Astrocyte (in vitro differentiated cells and primary cell): ENCODE measurements at regions not wholly inside any gene's neighbourhood (a gene's known extent, or its start where the extent isn't known, plus 50 kb on each side); places are given as distances from the start of the nearest gene placed in this dataset.
A peak's percentile ranks its signal among the peaks of the same experiment; 100 is the strongest.

Source experiments
- DNase-seq: peaks from one replicate; pipeline ENCODE4 v3.0.0-alpha.2; 2010; ENCODE audit warnings: low read depth
- FAIRE-seq: peaks from 2 replicates; lab custom pipeline; 2011; peaks lifted over from hg19 to GRCh38; lab: Jason Lieb, UNC
- H2AFZ ChIP-seq: 2 replicates; pipeline ENCODE4 v1.6.0; 2012; ENCODE audit warnings: low read depth, low read length, inconsistent platforms
- H3K27ac ChIP-seq: 2 replicates; pipeline ENCODE4 v1.5.1; 2011; ENCODE audit warnings: low read depth, low read length, inconsistent platforms
- H3K27me3 ChIP-seq: 2 replicates; pipeline ENCODE4 v1.6.0; 2011; ENCODE audit warnings: low read length, inconsistent platforms; ENCODE audit not compliant: insufficient read depth
- H3K36me3 ChIP-seq: 2 replicates; pipeline ENCODE4 v1.5.1; 2011; ENCODE audit warnings: low read length, inconsistent platforms; ENCODE audit not compliant: insufficient read depth
- H3K4me1 ChIP-seq: 2 replicates; pipeline ENCODE4 v1.5.1; 2011; ENCODE audit warnings: low read length, inconsistent platforms; ENCODE audit not compliant: insufficient read depth
- H3K4me2 ChIP-seq: 2 replicates; pipeline ENCODE4 v1.6.0; 2012; ENCODE audit warnings: low read length, inconsistent platforms
- H3K4me3 ChIP-seq: 2 replicates; pipeline ENCODE4 v1.5.1; 2011; ENCODE audit warnings: low read depth, mild to moderate bottlenecking, low read length, inconsistent platforms; ENCODE audit not compliant: insufficient read depth
- H3K79me2 ChIP-seq: 2 replicates; pipeline ENCODE4 v1.6.0; 2012; ENCODE audit warnings: mild to moderate bottlenecking, low read length, inconsistent platforms; ENCODE audit not compliant: insufficient read depth
- H3K9ac ChIP-seq: 2 replicates; pipeline ENCODE4 v1.6.0; 2012; ENCODE audit warnings: mild to moderate bottlenecking, low read length, inconsistent platforms
- H3K9me3 ChIP-seq: 2 replicates; pipeline ENCODE4 v1.5.1; 2012; ENCODE audit warnings: low read depth, mild to moderate bottlenecking, low read length, inconsistent platforms; ENCODE audit not compliant: insufficient read depth
- H4K20me1 ChIP-seq: 2 replicates; pipeline ENCODE4 v1.6.0; 2012; ENCODE audit warnings: low read length, inconsistent platforms; ENCODE audit not compliant: insufficient read depth
- H3K27ac Mint-ChIP-seq: one replicate; pipeline ENCODE4 v1.8.0; 2021; ENCODE audit warnings: mild to moderate bottlenecking, mixed read lengths; ENCODE audit not compliant: unreplicated experiment
- H3K27me3 Mint-ChIP-seq: one replicate; pipeline ENCODE4 v1.8.0; 2021; ENCODE audit warnings: low read depth, mixed read lengths; ENCODE audit not compliant: unreplicated experiment
- H3K36me3 Mint-ChIP-seq: one replicate; pipeline ENCODE4 v1.8.0; 2021; ENCODE audit warnings: low read depth, mixed read lengths; ENCODE audit not compliant: unreplicated experiment
- H3K4me1 Mint-ChIP-seq: one replicate; pipeline ENCODE4 v1.8.0; 2021; ENCODE audit warnings: low read depth, mixed read lengths; ENCODE audit not compliant: unreplicated experiment
- H3K4me3 Mint-ChIP-seq: one replicate; pipeline ENCODE4 v1.8.0; 2021; ENCODE audit warnings: mild to moderate bottlenecking, moderate library complexity, mixed read lengths; ENCODE audit not compliant: unreplicated experiment
- H3K9me3 Mint-ChIP-seq: one replicate; pipeline ENCODE4 v1.8.0; 2021; ENCODE audit warnings: mild to moderate bottlenecking, mixed read lengths; ENCODE audit not compliant: unreplicated experiment
- CTCF ChIP-seq: IDR thresholded peaks from 2 replicates; pipeline ENCODE4 v1.5.1; 2011; ENCODE audit warnings: low read depth, mild to moderate bottlenecking, inconsistent platforms, low read length, moderate library complexity; ENCODE audit not compliant: insufficient read depth
- EZH2 ChIP-seq: IDR thresholded peaks from 2 replicates; pipeline ENCODE4 v1.6.1; 2012; ENCODE audit warnings: mild to moderate bottlenecking, low read length, inconsistent platforms; ENCODE audit not compliant: insufficient read depth

GRCh38 chr2:82823892-82824291, 1635.2 kb downstream of the SUCLG1 start:
- H2AFZ ChIP-seq: no peak overlapping the region
- no peak overlapping the region for H3K27ac Mint-ChIP-seq

GRCh38 chr2:82819951-82820350, 1639.1 kb downstream of the SUCLG1 start:
- no peak overlapping the region for H3K4me3 Mint-ChIP-seq
- no peaks in the 10 kb centered on the region for H3K4me1 Mint-ChIP-seq
- H3K27ac ChIP-seq: no peak overlapping the region
- H3K9me3 Mint-ChIP-seq: no peaks in the 10 kb centered on the region
- H3K9me3 ChIP-seq: no peaks in the 10 kb centered on the region
- H3K4me1 ChIP-seq: no peaks in the 10 kb centered on the region
- H3K27me3 ChIP-seq: no peaks in the 10 kb centered on the region
- DNase-seq: peak; percentile 68
- no peaks in the 10 kb centered on the region for H4K20me1 ChIP-seq
- no peaks in the 10 kb centered on the region for H3K79me2 ChIP-seq
- no peak overlapping the region for H3K9ac ChIP-seq
- FAIRE-seq: no peak
- no peak overlapping the region for H2AFZ ChIP-seq
- H3K27ac Mint-ChIP-seq: no peak overlapping the region
- TF ChIP-seq CTCF: no peak
- TF ChIP-seq EZH2: no peak
- no peaks in the 10 kb centered on the region for H3K36me3 Mint-ChIP-seq
- H3K36me3 ChIP-seq: no peaks in the 10 kb centered on the region
- no peak overlapping the region for H3K4me3 ChIP-seq
- no peak overlapping the region for H3K4me2 ChIP-seq
- H3K27me3 Mint-ChIP-seq: no peaks in the 10 kb centered on the region

More at GRCh38 chr2:82823892-82824291, 1635.2 kb downstream of the SUCLG1 start:
- Mint-ChIP-seq H3K27me3 (no peaks in the 10 kb centered on the region), H3K36me3 (no peaks in the 10 kb centered on the region), H3K4me3 (no peak overlapping the region), H3K4me1 (no peaks in the 10 kb centered on the region), H3K9me3 (no peaks in the 10 kb centered on the region)
- no peaks in the 10 kb centered on the region for H3K27me3 ChIP-seq
- FAIRE-seq (no peak), DNase-seq (no peak)
- H3K4me2 ChIP-seq: no peak overlapping the region
- H4K20me1 ChIP-seq: no peaks in the 10 kb centered on the region
- no peaks in the 10 kb centered on the region for H3K79me2 ChIP-seq
- H3K27ac ChIP-seq: no peak overlapping the region
- no peaks in the 10 kb centered on the region for H3K36me3 ChIP-seq
- H3K4me1 ChIP-seq: no peaks in the 10 kb centered on the region
- no peak for TF ChIP-seq EZH2
- TF ChIP-seq CTCF: no peak
- H3K4me3 ChIP-seq: no peak overlapping the region
- H3K9me3 ChIP-seq: no peaks in the 10 kb centered on the region
- no peak overlapping the region for H3K9ac ChIP-seq

GRCh38 chr2:82814146-82814545, 1644.9 kb downstream of the SUCLG1 start:
- H3K9me3 Mint-ChIP-seq: no peaks in the 10 kb centered on the region
- H3K27me3 Mint-ChIP-seq: no peaks in the 10 kb centered on the region

More at GRCh38 chr2:82814146-82814545, 1644.9 kb downstream of the SUCLG1 start:
- Histone ChIP-seq H3K79me2 (no peaks in the 10 kb centered on the region), H3K4me2 (no peak overlapping the region), H3K9me3 (no peaks in the 10 kb centered on the region), H3K27me3 (no peaks in the 10 kb centered on the region), H3K27ac (no peak overlapping the region), H4K20me1 (no peaks in the 10 kb centered on the region), H3K36me3 (no peaks in the 10 kb centered on the region), H3K9ac (no peak overlapping the region), H3K4me3 (no peak overlapping the region), H2AFZ (no peak overlapping the region), H3K4me1 (no peaks in the 10 kb centered on the region)
- Mint-ChIP-seq H3K27ac (no peak overlapping the region), H3K4me1 (peaks cover 3% of the 10 kb centered on the region), H3K4me3 (no peak overlapping the region), H3K36me3 (no peaks in the 10 kb centered on the region)
- TF ChIP-seq CTCF (no peak), EZH2 (no peak)
- no peak for DNase-seq
- FAIRE-seq: no peak
